H54 (cell line): ENCODE measurements at regions not wholly inside any gene's neighbourhood (a gene's known extent, or its start where the extent isn't known, plus 50 kb on each side); places are given as distances from the start of the nearest gene placed in this dataset.

Source experiments
- DNase-seq: peaks from one replicate; pipeline ENCODE4 v3.0.0; 2011; ENCODE audit warnings: low spot score, mixed read lengths; ENCODE audit not compliant: insufficient read length
- FAIRE-seq: peaks from 3 replicates; lab custom pipeline; 2011; peaks lifted over from hg19 to GRCh38; lab: Jason Lieb, UNC
- POLR2A ChIP-seq: IDR thresholded peaks from 2 replicates; pipeline ENCODE4 v1.6.1; 2011; ENCODE audit warnings: low read depth, mild to moderate bottlenecking, low read length

- TF ChIP-seq POLR2A, result no peak
- no peak for FAIRE-seq
- DNase-seq, result no peak
These were observed 152.1 kb downstream of the OAT start for GRCh38 chr10:124266468-124267230.

- no peak for TF ChIP-seq POLR2A
- FAIRE-seq (no peak), DNase-seq (no peak)
These were observed 152.8 kb downstream of the OAT start for GRCh38 chr10:124265776-124266467.

GRCh38 chr10:124265391-124265745 is 153.4 kb downstream of the OAT start:
- no peak for TF ChIP-seq POLR2A
- no peak for DNase-seq
- no peak for FAIRE-seq

GRCh38 chr10:124264711-124265390 is 153.9 kb downstream of the OAT start:
- DNase-seq, result no peak
- TF ChIP-seq POLR2A, result no peak
- no peak for FAIRE-seq

GRCh38 chr10:124264271-124264670 is 154.5 kb downstream of the OAT start:
- no peak for TF ChIP-seq POLR2A
- no peak for DNase-seq
- FAIRE-seq, result no peak

- FAIRE-seq (no peak), DNase-seq (no peak)
- no peak for TF ChIP-seq POLR2A
These were observed 155.0 kb downstream of the OAT start for GRCh38 chr10:124263726-124264125.

- no peak for FAIRE-seq
These were observed 155.8 kb downstream of the OAT start for GRCh38 chr10:124262971-124263370.

GRCh38 chr10:124262234-124262865 is 156.4 kb downstream of the OAT start:
- TF ChIP-seq POLR2A, result no peak
- DNase-seq, result no peak
- no peak for FAIRE-seq

More at GRCh38 chr10:124262971-124263370, 155.8 kb downstream of the OAT start:
- TF ChIP-seq POLR2A, result no peak
- no peak for DNase-seq

GRCh38 chr10:124259139-124259825 is 159.4 kb downstream of the OAT start:
- no peak for FAIRE-seq
- TF ChIP-seq POLR2A, result no peak
- no peak for DNase-seq

GRCh38 chr10:124257781-124258180 is 160.9 kb downstream of the OAT start:
- no peak for FAIRE-seq
- no peak for DNase-seq
- no peak for TF ChIP-seq POLR2A

GRCh38 chr10:124256151-124256550 is 162.6 kb downstream of the OAT start:
- DNase-seq (no peak), FAIRE-seq (no peak)
- TF ChIP-seq POLR2A, result no peak

GRCh38 chr10:124255556-124255955 is 162.2 kb upstream of the CHST15 start:
- FAIRE-seq (no peak), DNase-seq (no peak)
- no peak for TF ChIP-seq POLR2A

GRCh38 chr10:124254490-124254889 is 161.1 kb upstream of the CHST15 start:
- no peak for TF ChIP-seq POLR2A
- no peak for DNase-seq
- no peak for FAIRE-seq
